ENCODE measurements at regions not wholly inside any gene's neighbourhood (a gene's known extent, or its start where the extent isn't known, plus 50 kb on each side); places are given as distances from the start of the nearest gene placed in this dataset.

DNA sequence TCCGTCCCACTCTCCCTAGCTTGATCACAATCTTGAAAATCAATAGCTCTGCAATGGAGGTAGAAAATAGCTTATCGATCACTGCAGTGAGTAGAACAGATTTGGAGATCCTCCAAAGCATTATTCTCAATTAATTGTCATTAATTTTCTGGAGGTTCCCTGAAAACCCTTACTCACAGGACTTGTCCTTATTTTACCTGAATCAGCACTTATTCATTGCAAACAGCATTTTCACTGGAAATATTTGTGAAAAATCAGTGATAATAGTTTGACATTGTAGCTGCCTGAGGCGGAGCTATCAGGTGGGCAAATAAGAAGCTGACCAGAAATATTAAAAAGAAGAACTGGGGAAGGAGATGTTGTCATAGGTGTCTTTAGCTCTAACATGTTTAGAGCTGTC is 294.6 kb upstream of the ZSWIM2 start:
- H3K4me3 ChIP-seq (replicated peaks; ENCODE audit: insufficient read depth, low read length): no peak overlapping the region
- H3K27me3 ChIP-seq (ENCODE audit: insufficient read depth, poor library complexity, severe bottlenecking): no peaks in the 10 kb centered on the region
- TF ChIP-seq, protein P1, sequence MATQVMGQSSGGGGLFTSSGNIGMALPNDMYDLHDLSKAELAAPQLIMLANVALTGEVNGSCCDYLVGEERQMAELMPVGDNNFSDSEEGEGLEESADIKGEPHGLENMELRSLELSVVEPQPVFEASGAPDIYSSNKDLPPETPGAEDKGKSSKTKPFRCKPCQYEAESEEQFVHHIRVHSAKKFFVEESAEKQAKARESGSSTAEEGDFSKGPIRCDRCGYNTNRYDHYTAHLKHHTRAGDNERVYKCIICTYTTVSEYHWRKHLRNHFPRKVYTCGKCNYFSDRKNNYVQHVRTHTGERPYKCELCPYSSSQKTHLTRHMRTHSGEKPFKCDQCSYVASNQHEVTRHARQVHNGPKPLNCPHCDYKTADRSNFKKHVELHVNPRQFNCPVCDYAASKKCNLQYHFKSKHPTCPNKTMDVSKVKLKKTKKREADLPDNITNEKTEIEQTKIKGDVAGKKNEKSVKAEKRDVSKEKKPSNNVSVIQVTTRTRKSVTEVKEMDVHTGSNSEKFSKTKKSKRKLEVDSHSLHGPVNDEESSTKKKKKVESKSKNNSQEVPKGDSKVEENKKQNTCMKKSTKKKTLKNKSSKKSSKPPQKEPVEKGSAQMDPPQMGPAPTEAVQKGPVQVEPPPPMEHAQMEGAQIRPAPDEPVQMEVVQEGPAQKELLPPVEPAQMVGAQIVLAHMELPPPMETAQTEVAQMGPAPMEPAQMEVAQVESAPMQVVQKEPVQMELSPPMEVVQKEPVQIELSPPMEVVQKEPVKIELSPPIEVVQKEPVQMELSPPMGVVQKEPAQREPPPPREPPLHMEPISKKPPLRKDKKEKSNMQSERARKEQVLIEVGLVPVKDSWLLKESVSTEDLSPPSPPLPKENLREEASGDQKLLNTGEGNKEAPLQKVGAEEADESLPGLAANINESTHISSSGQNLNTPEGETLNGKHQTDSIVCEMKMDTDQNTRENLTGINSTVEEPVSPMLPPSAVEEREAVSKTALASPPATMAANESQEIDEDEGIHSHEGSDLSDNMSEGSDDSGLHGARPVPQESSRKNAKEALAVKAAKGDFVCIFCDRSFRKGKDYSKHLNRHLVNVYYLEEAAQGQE (IDR thresholded peaks at IDR 0.05; ENCODE audit: insufficient replicate concordance, low read depth): no peak
- TF ChIP-seq GABPA (IDR thresholded peaks at IDR 0.05; ENCODE audit: low read depth) (no peak), SPI1 (IDR thresholded peaks at IDR 0.05; ENCODE audit: borderline replicate concordance, low read depth) (no peak), POLR2AphosphoS5 (IDR thresholded peaks at IDR 0.05; ENCODE audit: low read depth) (no peak)
- TF ChIP-seq, protein P2, sequence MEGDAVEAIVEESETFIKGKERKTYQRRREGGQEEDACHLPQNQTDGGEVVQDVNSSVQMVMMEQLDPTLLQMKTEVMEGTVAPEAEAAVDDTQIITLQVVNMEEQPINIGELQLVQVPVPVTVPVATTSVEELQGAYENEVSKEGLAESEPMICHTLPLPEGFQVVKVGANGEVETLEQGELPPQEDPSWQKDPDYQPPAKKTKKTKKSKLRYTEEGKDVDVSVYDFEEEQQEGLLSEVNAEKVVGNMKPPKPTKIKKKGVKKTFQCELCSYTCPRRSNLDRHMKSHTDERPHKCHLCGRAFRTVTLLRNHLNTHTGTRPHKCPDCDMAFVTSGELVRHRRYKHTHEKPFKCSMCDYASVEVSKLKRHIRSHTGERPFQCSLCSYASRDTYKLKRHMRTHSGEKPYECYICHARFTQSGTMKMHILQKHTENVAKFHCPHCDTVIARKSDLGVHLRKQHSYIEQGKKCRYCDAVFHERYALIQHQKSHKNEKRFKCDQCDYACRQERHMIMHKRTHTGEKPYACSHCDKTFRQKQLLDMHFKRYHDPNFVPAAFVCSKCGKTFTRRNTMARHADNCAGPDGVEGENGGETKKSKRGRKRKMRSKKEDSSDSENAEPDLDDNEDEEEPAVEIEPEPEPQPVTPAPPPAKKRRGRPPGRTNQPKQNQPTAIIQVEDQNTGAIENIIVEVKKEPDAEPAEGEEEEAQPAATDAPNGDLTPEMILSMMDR (IDR thresholded peaks at IDR 0.05; ENCODE audit: insufficient read depth, low read length): no peak
- DNase-seq (ENCODE audit: low read depth in 1 of 2, low spot score in 1 of 2): no peak
- H3K27ac ChIP-seq (replicated peaks): no peak overlapping the region

DNA sequence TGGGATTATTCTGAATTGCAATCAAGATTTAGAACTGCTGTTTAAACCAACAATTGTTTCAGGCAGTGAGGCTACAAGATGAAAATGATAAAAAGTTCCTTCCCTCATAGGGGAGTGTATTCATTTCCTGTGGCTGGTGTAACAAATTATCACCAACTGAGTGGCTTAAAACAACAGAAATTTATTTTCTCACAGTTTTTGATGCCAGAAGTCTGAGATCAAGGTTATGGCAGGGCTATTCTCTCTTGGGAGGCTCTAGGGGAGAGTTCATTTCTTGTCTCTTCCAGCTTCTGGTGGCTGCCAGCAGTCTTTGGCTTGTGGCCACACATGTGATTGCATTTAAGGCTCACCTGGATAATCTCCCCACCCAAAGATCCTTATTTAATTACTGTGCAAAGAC is 290.5 kb upstream of the ZSWIM2 start:
- Histone ChIP-seq H3K4me3 (replicated peaks; ENCODE audit: insufficient read depth, low read length) (no peak overlapping the region), H3K27me3 (ENCODE audit: insufficient read depth, poor library complexity, severe bottlenecking) (no peaks in the 10 kb centered on the region), H3K27ac (replicated peaks) (no peak overlapping the region)
- TF ChIP-seq, protein P1 (IDR thresholded peaks at IDR 0.05; ENCODE audit: insufficient replicate concordance, low read depth): no peak
- TF ChIP-seq, protein P2 (IDR thresholded peaks at IDR 0.05; ENCODE audit: insufficient read depth, low read length): no peak
- TF ChIP-seq GABPA (IDR thresholded peaks at IDR 0.05; ENCODE audit: low read depth) (no peak), POLR2AphosphoS5 (IDR thresholded peaks at IDR 0.05; ENCODE audit: low read depth) (no peak), SPI1 (IDR thresholded peaks at IDR 0.05; ENCODE audit: borderline replicate concordance, low read depth) (no peak)
- DNase-seq (ENCODE audit: low read depth in 1 of 2, low spot score in 1 of 2): no peak

DNA sequence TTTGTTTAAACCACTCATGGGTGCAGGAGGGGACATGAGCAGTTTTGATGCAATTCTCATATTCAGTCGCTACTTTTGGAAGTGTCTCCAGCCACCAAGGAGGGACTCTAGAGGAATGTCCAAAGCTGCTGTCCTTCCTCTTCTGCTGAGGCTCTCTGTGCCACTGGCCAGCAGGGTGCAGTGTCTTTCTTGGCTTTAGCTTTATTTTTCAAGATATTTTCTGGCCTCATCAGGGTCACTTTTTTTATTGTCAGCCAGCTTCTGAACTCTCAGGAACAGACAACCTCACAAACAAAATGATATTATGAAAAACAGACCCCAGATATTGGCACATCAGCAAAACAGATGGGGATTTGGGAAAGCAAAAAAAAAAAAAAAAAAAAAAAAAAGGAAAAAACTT is 289.3 kb upstream of the ZSWIM2 start:
- TF ChIP-seq SPI1 (IDR thresholded peaks at IDR 0.05; ENCODE audit: borderline replicate concordance, low read depth) (no peak), GABPA (IDR thresholded peaks at IDR 0.05; ENCODE audit: low read depth) (no peak), POLR2AphosphoS5 (IDR thresholded peaks at IDR 0.05; ENCODE audit: low read depth) (no peak)
- TF ChIP-seq, protein P1 (IDR thresholded peaks at IDR 0.05; ENCODE audit: insufficient replicate concordance, low read depth): no peak
- TF ChIP-seq, protein P2 (IDR thresholded peaks at IDR 0.05; ENCODE audit: insufficient read depth, low read length): no peak
- no peak overlapping the region for H3K27ac ChIP-seq (replicated peaks)
- H3K4me3 ChIP-seq (replicated peaks; ENCODE audit: insufficient read depth, low read length): no peak overlapping the region
- H3K27me3 ChIP-seq (ENCODE audit: insufficient read depth, poor library complexity, severe bottlenecking): no peaks in the 10 kb centered on the region
- DNase-seq (ENCODE audit: low read depth in 1 of 2, low spot score in 1 of 2): no peak
